ENCODE measurements at regions not wholly inside any gene's neighbourhood (a gene's known extent, or its start where the extent isn't known, plus 50 kb on each side); places are given as distances from the start of the nearest gene placed in this dataset.

- TF ChIP-seq CTCF (conservative IDR thresholded peaks at IDR 0.05 in 1 of 2, IDR thresholded peaks at IDR 0.05 in 1 of 2; ENCODE audit: low read depth in 1 of 2, low read length in 2 of 2) (no peak), EZH2 (IDR thresholded peaks at IDR 0.05; ENCODE audit: low read length, missing control alignments) (no peak)
Measured at GRCh38 chr10:81182296-81182695, 644.6 kb downstream of the SH2D4B start.

Data from fibroblast of lung (primary cell).